ENCODE measurements at regions not wholly inside any gene's neighbourhood (a gene's known extent, or its start where the extent isn't known, plus 50 kb on each side); places are given as distances from the start of the nearest gene placed in this dataset.

DNA sequence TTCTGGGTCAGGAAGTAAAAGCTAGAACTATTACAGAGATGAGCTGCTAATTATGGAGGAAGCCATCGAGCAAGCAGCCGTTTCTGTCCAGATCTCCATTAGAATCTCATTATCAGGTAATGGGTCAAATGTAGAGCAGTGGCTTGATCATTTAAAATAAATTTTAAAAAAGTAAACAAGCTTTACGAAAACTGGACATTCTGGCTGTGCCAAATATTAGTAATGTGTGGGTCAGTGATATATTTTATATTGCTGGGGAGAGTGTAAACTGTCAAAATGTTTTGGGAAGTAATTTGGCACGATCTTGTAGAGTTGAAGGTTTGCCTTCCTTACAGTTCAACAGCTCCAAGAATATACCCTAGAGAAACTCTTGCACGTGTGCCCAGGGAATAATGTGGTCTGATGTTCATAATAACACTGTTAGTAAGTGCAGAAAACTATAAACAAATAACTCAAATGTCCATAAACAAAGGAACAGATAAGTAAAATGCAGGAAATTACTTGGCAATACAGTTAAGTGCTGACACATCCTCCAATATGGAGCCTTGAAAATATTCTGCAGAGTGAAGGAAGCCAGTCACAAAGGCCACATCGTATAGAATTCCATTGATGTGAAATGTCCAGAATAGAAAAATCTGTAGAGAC is 127.2 kb upstream of the UBL3 start:
- H3K4me2 ChIP-seq (ENCODE audit: insufficient read depth, low read length), result no peak overlapping the region
- H3K27me3 ChIP-seq (ENCODE audit: insufficient read depth, low read length), result no peaks in the 10 kb centered on the region

DNA sequence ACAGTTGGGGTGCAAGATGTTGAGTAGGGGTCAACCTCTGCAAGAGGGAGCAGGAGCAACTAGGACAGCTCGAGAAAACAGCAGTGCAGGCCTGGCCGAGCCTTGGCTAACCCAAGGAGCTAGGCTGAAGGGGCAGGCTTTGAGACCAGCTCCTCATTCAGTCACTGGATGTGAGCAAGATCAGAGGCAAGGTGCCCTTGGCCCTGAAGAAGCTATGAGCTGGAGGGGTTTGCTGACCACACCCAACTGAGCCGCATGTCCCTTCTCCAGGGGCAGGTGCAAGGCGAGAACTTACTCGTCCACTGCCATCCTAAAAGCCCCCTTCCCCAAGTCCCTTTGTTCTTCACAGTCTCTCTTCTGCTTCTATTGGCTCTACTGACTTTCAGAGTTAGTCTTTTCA is 126.1 kb upstream of the UBL3 start:
- TF ChIP-seq, protein P1, sequence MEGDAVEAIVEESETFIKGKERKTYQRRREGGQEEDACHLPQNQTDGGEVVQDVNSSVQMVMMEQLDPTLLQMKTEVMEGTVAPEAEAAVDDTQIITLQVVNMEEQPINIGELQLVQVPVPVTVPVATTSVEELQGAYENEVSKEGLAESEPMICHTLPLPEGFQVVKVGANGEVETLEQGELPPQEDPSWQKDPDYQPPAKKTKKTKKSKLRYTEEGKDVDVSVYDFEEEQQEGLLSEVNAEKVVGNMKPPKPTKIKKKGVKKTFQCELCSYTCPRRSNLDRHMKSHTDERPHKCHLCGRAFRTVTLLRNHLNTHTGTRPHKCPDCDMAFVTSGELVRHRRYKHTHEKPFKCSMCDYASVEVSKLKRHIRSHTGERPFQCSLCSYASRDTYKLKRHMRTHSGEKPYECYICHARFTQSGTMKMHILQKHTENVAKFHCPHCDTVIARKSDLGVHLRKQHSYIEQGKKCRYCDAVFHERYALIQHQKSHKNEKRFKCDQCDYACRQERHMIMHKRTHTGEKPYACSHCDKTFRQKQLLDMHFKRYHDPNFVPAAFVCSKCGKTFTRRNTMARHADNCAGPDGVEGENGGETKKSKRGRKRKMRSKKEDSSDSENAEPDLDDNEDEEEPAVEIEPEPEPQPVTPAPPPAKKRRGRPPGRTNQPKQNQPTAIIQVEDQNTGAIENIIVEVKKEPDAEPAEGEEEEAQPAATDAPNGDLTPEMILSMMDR (IDR thresholded peaks at IDR 0.05; ENCODE audit: extremely low read depth, low read depth, low read length), result no peak
- H2AFZ ChIP-seq (ENCODE audit: low read length), result no peak overlapping the region
- no peaks in the 10 kb centered on the region for H3K9me3 ChIP-seq (ENCODE audit: low read depth, low read length)

More for the DNA sequence above, 127.2 kb upstream of the UBL3 start:
- DNase-seq (ENCODE audit: insufficient read length, low spot score, missing footprints), result no peak
- TF ChIP-seq, protein P1 (IDR thresholded peaks at IDR 0.05; ENCODE audit: extremely low read depth, low read depth, low read length), result no peak
- H3K4me3 ChIP-seq (ENCODE audit: insufficient read depth, low read length), result no peak overlapping the region
- H3K9me3 ChIP-seq (ENCODE audit: low read depth, low read length), result no peaks in the 10 kb centered on the region
- no peak overlapping the region for H3K27ac ChIP-seq (ENCODE audit: low read depth, low read length)
- H3K36me3 ChIP-seq (ENCODE audit: insufficient read depth, low read length), result no peaks in the 10 kb centered on the region
- H3K79me2 ChIP-seq (ENCODE audit: insufficient read depth, low read length), result no peaks in the 10 kb centered on the region
- no peaks in the 10 kb centered on the region for H3K4me1 ChIP-seq (ENCODE audit: insufficient read depth, low read length)
- H2AFZ ChIP-seq (ENCODE audit: low read length), result no peak overlapping the region
- no peaks in the 10 kb centered on the region for H4K20me1 ChIP-seq (ENCODE audit: insufficient read depth, low read length)

DNA sequence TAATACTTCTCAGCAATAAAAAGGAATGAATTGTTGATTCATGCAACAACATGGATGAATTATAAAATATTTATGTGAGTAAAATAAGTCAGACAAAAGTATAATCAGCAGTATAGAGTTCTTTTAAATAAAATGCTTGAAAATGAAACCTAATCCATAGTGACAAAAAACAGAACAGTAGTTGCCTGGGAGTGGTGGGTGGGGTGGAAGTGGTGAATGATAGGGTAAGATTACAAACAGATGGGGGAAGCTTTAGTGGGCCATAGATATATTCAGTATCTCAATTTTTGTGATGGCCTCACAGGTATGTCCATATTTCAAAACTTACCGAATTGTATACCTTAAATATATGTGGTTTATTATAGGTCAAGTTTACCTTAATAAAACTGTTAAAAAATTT is 124.9 kb upstream of the UBL3 start:
- H3K36me3 ChIP-seq (ENCODE audit: insufficient read depth, low read length), result no peaks in the 10 kb centered on the region
- no peaks in the 10 kb centered on the region for H3K9me3 ChIP-seq (ENCODE audit: low read depth, low read length)
- H4K20me1 ChIP-seq (ENCODE audit: insufficient read depth, low read length), result no peaks in the 10 kb centered on the region
- no peaks in the 10 kb centered on the region for H3K79me2 ChIP-seq (ENCODE audit: insufficient read depth, low read length)
- no peak for DNase-seq (ENCODE audit: insufficient read length, low spot score, missing footprints)
- H3K4me2 ChIP-seq (ENCODE audit: insufficient read depth, low read length), result no peak overlapping the region
- no peaks in the 10 kb centered on the region for H3K27me3 ChIP-seq (ENCODE audit: insufficient read depth, low read length)
- no peaks in the 10 kb centered on the region for H3K4me1 ChIP-seq (ENCODE audit: insufficient read depth, low read length)
- TF ChIP-seq, protein P1 (IDR thresholded peaks at IDR 0.05; ENCODE audit: extremely low read depth, low read depth, low read length), result no peak
- no peak overlapping the region for H3K4me3 ChIP-seq (ENCODE audit: insufficient read depth, low read length)
- H2AFZ ChIP-seq (ENCODE audit: low read length), result no peak overlapping the region
- no peak overlapping the region for H3K27ac ChIP-seq (ENCODE audit: low read depth, low read length)

More for the DNA sequence above, 126.1 kb upstream of the UBL3 start:
- Histone ChIP-seq H4K20me1 (ENCODE audit: insufficient read depth, low read length) (no peaks in the 10 kb centered on the region), H3K4me1 (ENCODE audit: insufficient read depth, low read length) (no peaks in the 10 kb centered on the region), H3K27ac (ENCODE audit: low read depth, low read length) (no peak overlapping the region), H3K27me3 (ENCODE audit: insufficient read depth, low read length) (no peaks in the 10 kb centered on the region), H3K4me3 (ENCODE audit: insufficient read depth, low read length) (no peak overlapping the region), H3K79me2 (ENCODE audit: insufficient read depth, low read length) (no peaks in the 10 kb centered on the region), H3K36me3 (ENCODE audit: insufficient read depth, low read length) (no peaks in the 10 kb centered on the region), H3K4me2 (ENCODE audit: insufficient read depth, low read length) (no peak overlapping the region)
- DNase-seq (ENCODE audit: insufficient read length, low spot score, missing footprints), result no peak

DNA sequence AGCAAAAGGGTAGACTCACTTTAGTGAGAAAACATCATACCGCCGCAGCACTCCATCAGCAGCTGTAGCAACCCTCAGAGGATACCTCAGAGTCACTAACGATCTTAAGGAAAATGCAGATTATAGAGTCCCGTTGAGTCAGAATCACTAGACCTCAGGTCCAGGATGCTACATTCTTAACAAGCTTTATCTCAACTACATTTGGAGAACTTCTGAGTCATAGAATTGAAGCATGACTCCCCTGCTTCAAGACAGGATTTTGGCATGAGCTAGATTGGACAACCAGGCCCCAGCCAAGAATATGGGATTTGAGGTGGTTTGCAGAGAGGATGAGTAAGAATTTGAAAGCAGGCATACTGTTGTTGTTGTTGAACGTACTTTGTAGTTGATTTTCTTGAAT is 118.9 kb upstream of the UBL3 start:
- Histone ChIP-seq H3K79me2 (ENCODE audit: insufficient read depth, low read length) (no peaks in the 10 kb centered on the region), H3K9me3 (ENCODE audit: low read depth, low read length) (no peaks in the 10 kb centered on the region), H3K4me3 (ENCODE audit: insufficient read depth, low read length) (no peak overlapping the region), H4K20me1 (ENCODE audit: insufficient read depth, low read length) (no peaks in the 10 kb centered on the region), H3K4me1 (ENCODE audit: insufficient read depth, low read length) (peaks cover 8% of the 10 kb centered on the region), H2AFZ (ENCODE audit: low read length) (no peak overlapping the region), H3K36me3 (ENCODE audit: insufficient read depth, low read length) (no peaks in the 10 kb centered on the region), H3K4me2 (ENCODE audit: insufficient read depth, low read length) (no peak overlapping the region), H3K27me3 (ENCODE audit: insufficient read depth, low read length) (no peaks in the 10 kb centered on the region), H3K27ac (ENCODE audit: low read depth, low read length) (peak overlapping the region; percentile 24)
- TF ChIP-seq, protein P1 (IDR thresholded peaks at IDR 0.05; ENCODE audit: extremely low read depth, low read depth, low read length), result no peak
- DNase-seq (ENCODE audit: insufficient read length, low spot score, missing footprints), result peak; percentile 91
